GM12865 (cell line): ENCODE measurements at regions not wholly inside any gene's neighbourhood (a gene's known extent, or its start where the extent isn't known, plus 50 kb on each side); places are given as distances from the start of the nearest gene placed in this dataset.

Source experiments
- DNase-seq: peaks from one replicate; pipeline ENCODE4 v3.0.0; 2010; ENCODE audit warnings: low read depth
- H3K4me3 ChIP-seq: 2 replicates; pipeline ENCODE4 v1.5.1; 2011; ENCODE audit warnings: mild to moderate bottlenecking, low read depth, low read length, control low read depth
- CTCF ChIP-seq: IDR thresholded peaks from 2 replicates; pipeline ENCODE4 v1.5.1; 2011; ENCODE audit warnings: low read length, control low read depth, low read depth, inconsistent platforms; ENCODE audit not compliant: insufficient read depth; ENCODE audit errors: missing control alignments

DNA sequence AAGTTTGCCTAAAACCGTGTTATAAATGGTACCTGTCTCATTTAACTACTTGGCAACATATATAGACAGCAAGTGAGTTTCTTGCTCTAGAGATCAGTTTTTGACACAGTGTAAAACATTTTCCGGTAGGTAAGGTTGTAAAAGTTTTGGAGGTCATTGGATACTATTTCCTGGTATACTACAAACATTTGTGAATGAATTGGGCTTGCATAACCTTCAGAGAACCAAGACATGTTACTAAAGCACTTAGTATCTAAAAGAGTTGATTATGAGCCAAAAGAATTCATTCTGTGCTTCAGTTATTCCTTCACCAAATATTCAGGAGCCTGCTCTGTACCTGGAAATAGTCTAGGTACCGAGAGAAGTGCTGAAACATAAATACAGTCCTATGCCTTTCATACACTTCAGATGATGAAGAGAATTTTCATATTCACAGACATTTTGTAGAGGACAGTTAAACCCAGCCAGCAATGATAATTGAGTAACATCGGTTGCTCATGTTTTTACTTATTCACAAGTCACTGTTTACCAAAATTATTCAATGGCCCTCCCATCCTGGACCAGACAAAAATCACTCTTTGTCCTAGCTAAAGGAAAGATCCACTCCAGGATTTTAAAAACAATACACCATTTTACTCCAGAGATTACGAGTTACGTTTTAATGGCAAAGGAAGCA lies 319.4 kb upstream of the RBMS1 start:
- no peak overlapping the region for H3K4me3 ChIP-seq
- TF ChIP-seq CTCF, result no peak
- DNase-seq, result no peak

GRCh38 chr2:160813506-160813858 lies 319.9 kb upstream of the RBMS1 start:
- H3K4me3 ChIP-seq, result no peak overlapping the region
- no peak for DNase-seq
- no peak for TF ChIP-seq CTCF

- DNase-seq, result no peak
- TF ChIP-seq CTCF, result no peak
- H3K4me3 ChIP-seq, result no peak overlapping the region
These were observed 323.4 kb upstream of the RBMS1 start for GRCh38 chr2:160816916-160817499.

DNA sequence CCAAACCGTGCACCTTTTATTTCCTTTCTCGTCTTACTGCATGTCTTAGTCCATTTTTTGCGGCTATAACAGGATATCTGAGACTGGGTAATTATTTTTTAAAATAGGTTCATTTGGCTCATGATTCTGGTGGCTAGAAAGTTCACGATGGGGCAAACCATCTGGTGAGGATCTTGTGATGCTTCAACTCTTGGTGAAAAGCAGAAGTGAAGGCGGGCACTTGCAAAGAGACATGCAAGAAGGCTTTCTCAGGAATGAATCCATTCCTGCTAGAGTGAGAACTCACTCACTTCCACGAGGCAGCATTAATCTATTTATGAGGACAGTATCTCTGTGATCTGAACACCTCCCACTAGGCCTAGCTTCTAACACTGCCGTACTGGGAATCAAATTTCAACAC lies 327.1 kb upstream of the RBMS1 start:
- no peak for TF ChIP-seq CTCF
- no peak overlapping the region for H3K4me3 ChIP-seq
- DNase-seq, result no peak

GRCh38 chr2:160822006-160822405 lies 328.4 kb upstream of the RBMS1 start:
- no peak overlapping the region for H3K4me3 ChIP-seq
- DNase-seq, result no peak

GRCh38 chr2:160825433-160825832 lies 331.8 kb upstream of the RBMS1 start:
- DNase-seq, result no peak
- no peak for TF ChIP-seq CTCF
- no peak overlapping the region for H3K4me3 ChIP-seq

More at GRCh38 chr2:160822006-160822405, 328.4 kb upstream of the RBMS1 start:
- TF ChIP-seq CTCF, result no peak

DNA sequence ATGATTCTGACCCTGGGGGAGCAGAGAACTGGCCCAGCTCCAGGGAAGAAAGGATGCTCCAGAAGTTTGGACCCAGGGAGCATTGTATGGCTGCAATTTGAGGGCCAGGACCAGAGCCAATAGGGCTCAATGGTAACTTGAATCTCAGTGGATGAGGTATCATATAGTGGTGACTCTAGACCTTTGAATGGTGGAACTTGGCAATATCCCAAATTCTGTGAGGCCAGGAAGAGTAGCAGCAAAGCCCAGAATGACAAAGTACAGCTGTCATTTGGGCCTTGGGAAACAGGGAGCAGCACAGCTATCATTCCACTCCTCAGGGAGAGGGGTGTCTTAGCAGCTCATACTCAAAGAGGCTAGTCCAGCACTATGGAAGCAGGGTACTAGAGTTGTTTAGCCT lies 332.9 kb upstream of the RBMS1 start:
- H3K4me3 ChIP-seq, result no peak overlapping the region
- DNase-seq, result no peak
- TF ChIP-seq CTCF, result no peak
